ENCODE measurements at regions not wholly inside any gene's neighbourhood (a gene's known extent, or its start where the extent isn't known, plus 50 kb on each side); places are given as distances from the start of the nearest gene placed in this dataset.

DNA sequence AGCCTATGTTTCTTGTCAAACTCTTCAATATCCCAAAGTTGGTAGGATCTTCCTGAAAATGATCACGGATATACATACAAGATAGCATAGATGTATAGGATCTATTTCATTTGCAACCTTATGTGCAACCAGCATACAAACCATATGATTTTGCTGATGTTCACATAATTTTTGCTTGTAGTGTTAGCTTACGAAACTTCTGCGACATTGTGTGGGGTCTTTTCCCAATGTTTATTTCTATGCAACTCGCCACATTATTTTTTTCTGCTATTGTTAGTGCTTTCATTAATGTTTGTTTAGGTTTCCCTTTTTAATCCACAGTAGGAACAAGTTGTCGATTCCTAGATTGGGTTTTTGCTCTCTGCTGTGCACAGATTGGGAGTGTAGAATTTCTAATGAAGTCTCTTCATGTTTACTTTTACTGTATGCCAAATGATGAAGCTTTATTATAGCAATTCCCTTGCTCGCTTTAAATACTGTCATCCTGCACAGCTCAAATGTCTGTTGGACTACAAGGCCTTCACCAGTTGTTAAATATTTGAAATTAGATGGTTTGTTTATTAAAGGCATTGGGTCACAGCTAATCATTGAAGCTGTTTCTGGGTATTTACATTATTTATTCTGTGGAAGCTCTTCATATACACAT lies 257.6 kb upstream of the PCDH7 start (continued):
- no peak for TF ChIP-seq EP300 (IDR thresholded peaks at IDR 0.05; ENCODE audit: borderline replicate concordance in 1 of 2, low read depth in 2 of 2, low read length in 2 of 2)
- no peak for TF ChIP-seq CHD1 (IDR thresholded peaks at IDR 0.05; ENCODE audit: low read depth, low read length)
- TF ChIP-seq, protein P1, sequence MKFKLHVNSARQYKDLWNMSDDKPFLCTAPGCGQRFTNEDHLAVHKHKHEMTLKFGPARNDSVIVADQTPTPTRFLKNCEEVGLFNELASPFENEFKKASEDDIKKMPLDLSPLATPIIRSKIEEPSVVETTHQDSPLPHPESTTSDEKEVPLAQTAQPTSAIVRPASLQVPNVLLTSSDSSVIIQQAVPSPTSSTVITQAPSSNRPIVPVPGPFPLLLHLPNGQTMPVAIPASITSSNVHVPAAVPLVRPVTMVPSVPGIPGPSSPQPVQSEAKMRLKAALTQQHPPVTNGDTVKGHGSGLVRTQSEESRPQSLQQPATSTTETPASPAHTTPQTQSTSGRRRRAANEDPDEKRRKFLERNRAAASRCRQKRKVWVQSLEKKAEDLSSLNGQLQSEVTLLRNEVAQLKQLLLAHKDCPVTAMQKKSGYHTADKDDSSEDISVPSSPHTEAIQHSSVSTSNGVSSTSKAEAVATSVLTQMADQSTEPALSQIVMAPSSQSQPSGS (IDR thresholded peaks at IDR 0.05; ENCODE audit: low read length) = no peak
- TF ChIP-seq FOSL1 (IDR thresholded peaks at IDR 0.05; ENCODE audit: insufficient read depth, low read depth, low read length) = no peak
- TF ChIP-seq, protein P2, sequence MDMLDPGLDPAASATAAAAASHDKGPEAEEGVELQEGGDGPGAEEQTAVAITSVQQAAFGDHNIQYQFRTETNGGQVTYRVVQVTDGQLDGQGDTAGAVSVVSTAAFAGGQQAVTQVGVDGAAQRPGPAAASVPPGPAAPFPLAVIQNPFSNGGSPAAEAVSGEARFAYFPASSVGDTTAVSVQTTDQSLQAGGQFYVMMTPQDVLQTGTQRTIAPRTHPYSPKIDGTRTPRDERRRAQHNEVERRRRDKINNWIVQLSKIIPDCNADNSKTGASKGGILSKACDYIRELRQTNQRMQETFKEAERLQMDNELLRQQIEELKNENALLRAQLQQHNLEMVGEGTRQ (IDR thresholded peaks at IDR 0.05; ENCODE audit: low read length) = no peak
- TF ChIP-seq RXRA (IDR thresholded peaks at IDR 0.05; ENCODE audit: insufficient read depth, low read depth, low read length) = no peak
